ENCODE measurements at regions not wholly inside any gene's neighbourhood (a gene's known extent, or its start where the extent isn't known, plus 50 kb on each side); places are given as distances from the start of the nearest gene placed in this dataset.

DNA sequence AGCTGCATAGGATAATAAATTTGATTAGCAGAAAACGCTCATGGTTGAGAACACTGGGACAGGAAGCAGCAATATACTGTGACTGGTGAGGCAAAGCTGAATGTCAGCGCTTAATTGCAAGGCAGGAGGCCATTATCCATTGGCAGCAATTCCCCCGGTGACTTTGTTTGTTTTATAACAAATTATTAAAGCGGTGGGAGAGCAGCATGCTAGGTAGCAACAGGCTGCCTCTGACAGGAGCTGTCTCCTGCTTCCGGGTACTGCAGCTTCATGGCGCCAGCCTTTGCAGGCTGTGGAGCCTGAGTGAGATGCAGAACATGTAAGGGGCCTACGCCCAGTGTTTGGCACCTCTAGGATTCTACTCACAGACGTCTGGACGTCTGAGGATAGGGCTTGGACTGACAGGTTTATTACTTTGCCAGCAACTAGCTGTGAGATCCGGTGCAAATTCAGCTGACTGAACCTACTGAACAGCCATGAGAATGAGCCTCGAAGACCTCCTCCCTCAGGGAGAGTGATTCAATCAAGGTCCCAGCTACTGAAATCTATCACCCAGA is 82.1 kb upstream of the SSTR1 start:
- DNase-seq, result peak; percentile 2

DNA sequence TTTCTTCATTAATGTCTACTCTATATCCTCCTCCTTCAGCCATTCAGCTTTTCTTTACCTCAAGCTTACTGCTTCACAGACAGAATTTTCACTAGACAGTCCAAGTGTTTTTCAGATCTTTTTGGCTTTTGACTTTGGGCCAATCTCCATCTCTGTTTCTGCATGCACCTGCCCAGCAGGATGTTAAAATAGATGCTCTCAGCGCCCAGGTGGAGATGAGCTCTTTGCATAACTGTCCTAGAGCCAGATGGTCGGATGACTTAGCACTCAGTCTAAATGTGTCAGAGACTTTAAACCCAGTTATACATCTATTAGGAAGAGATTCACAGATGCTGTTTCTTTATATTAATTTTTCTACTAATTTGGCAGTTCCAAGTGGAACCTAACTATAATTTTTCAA is 80.3 kb upstream of the SSTR1 start:
- DNase-seq, result no peak

DNA sequence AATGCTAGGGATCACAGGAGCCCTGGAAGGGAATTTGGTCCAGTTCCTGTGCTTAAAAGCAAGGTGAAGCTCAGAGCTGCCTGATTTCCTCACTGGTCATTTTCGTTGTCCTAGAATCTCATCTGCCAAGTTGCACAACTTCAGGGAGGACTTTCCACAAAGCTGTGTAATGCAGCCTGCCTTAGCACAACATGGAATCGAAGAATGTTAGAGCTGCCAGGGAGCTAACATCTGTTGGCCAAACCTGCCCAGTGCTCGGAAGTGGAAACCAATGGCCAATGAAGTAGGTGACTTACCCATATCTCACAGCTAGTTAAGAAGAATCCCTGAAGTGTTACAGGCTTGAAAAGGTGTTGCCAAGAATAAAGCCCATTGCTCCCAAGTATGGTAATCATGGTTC is 79.9 kb upstream of the SSTR1 start:
- no peak for DNase-seq

DNA sequence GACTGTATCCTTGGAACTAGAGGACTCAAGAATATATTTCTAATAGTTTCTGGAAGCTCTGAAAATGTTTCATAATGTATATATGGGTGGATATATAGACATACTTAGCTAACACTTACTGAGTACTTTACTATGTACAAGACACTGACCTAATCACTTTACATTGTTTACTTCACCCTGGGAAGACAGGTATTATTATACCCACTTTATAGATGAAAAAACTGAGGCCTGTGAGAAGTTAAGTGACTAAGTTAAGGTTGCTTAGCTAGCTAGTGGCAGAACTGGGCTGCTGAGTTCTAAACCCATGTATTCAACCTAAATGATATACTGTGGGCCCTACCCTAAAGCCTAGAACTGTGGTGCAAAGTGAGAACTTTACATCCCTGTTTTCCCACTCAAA is 79.1 kb upstream of the SSTR1 start:
- no peak for DNase-seq

DNA sequence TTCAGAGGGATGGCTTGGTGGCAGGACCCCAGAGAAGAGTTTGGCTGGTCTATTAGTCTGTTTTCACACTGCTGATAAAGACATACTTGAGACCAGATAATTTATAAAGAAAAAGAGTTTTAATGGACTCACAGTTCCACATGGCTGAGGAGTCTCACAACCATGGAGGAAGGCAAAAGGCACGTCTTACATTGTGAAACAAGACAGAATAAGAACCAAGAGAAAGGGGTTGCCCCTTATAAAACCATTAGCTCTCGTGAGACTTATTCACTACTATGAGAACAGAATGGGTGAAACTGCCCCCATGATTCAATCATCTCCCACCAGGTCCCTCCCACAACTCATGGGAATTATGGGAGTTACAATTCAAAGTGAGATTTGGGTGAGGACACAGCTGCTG is 78.5 kb upstream of the SSTR1 start:
- no peak for DNase-seq

DNA sequence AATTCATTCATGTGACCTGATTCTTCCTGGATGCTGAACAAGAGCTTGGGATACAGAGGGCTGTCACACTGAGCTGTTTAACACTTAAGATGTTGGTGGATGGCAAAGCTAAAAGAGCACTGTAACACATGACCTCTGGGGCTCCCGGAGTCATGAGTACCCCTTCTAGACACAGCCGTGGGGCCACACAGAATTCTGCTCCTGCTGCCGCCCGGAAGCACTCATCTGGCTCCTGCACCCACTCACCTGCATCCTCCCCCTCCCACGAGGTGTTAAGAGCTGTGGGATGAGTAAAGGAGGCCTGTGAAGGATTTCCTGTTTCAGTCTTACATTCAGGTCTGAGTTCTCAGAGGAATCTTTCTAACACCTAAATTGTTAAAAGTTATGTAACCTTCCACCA is 78.0 kb upstream of the SSTR1 start:
- DNase-seq, result peak; percentile 48

DNA sequence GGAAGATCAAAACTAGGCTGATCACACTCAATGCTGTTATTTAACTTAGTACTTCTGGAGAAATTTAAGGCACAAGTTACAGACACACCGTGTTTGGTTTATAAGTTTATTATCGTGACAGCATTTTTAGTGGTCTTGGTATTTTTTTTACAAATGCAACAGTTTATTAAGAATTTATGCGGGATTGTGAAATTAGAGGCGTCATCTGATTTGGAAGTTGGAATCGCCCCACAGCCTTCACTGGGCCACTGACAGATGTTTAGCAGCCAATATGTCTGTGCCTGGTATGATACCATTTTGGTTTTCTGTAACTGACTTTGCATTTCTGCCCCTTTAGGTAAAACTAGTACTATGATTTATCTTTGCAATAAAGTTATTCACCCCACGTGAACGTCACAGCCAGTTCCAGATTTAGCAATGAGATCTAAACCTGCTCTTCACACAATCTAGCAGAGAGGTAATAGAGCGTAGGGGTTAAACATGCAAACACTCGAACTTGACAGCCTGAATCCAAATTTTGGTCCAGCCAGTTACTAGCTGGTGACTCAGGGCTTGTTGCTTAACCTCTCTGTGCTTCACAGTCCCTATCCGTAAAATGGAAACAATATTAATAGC is 73.2 kb upstream of the SSTR1 start:
- DNase-seq, result no peak

DNA sequence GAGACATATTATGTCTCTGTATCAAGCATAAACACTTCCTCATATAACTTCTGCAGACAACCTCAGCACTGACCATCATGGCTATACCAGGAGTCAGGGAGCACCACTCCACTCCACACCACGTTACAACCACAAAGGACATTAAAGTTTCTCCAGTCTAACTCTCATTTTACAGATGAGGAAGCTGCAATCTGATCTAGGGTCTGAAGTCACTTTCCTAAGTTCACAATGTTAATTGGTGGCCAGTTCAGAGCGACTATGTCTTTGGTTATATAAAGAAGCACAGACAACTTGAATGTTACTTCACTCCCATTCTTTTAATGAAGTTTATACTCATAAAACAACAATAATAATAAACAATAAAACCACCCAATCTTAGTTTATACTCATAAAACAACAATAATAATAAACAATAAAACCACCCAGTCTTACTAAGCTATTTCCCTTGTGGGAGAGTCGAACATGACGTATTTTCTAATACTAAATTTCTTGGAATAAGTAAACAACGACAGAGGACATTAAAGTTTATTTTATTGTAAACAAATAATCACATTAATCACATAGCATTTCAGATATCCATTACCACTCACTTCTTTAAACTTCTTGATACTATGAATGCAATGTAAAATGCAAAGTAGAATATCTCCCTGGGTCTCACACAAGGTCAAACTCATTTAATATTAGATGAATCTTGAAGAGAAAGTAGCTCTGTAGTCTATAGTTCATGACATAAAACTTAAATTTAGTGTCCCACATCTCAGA is 72.4 kb upstream of the SSTR1 start:
- DNase-seq, result no peak

DNA sequence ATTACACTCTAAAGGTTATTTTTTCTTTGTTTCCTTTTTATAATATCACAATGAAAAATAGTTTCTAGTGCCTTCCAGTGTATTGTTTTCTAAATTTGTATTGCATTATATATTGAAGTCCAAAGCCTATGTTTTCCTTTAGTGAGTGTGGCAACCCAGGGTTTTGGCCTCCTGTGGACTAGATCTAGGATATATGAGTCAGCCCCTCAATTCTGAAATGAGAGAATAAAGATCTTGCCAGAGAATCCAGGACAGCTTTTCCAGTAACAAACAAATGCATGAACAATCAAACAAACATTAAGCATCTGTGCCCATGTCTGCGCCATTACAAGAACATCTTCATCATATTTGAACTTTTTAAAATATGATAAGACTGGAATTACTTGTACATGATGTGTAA is 70.7 kb upstream of the SSTR1 start:
- DNase-seq, result no peak

DNA sequence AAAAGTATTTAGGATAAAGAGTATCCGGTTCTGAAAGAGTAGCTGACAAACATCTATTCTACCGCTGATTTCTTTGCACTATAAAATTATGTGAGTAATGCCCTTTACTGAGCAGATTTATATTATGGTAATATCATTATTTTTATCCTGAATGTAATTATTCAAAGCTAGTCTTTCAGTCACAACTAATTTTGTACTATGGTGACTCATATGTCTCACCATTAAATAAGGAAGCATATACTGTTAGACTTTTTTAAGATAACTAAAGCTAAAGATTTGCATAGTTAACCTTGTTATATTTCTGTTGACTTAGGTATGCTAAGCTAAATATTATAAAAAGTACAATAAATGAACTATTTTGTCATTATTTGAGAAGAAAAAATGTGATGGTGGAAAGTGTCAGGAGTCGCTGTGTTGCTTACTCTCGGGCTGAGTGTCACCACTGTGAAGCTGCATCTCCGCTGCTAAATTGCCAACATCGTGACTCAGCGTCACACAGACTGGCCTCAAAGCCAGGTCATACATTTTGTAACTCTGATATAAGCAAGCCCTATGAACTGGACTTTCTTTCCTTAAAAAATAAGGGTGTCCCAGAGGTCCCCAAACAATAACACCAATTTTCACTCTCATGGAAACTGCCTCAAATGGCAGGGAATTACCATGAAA is 69.1 kb upstream of the SSTR1 start:
- DNase-seq, result no peak

DNA sequence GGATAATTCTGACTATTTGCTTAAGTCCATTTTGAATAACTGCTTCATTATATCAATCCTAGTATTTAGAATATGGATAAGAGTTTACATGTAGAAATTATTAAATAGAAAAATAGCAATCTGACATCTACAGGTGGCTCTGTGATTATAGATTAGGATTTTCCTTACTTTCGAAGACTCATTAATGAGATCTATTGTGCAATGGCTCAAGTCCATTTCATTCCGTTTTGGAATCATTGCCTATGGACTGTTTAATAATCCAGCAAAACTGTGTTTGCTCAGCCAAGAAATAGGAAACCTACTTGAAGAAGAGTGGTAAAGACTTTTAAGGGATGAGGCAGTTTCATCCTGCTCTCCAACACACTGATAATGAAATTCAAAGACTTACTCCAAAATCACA is 67.8 kb upstream of the SSTR1 start:
- DNase-seq, result no peak

DNA sequence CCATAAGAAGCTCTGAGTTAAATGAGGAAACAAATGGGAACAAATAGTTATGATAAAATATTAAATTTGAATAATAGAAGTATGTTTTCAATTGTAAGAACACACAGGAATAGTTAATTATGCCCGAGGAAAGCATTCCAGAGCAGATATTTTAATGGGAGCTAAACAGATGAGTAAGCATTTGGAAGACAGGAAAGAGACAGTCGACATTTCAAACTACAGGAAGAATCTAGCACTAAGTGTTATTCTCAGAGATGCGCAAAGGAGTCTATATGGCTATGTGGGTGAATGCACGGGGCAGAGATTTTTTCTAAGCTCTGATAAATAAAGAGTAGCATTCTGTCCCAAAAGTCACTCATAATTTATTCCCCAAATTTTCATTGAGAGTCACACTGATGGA is 64.5 kb upstream of the SSTR1 start:
- no peak for DNase-seq

DNA sequence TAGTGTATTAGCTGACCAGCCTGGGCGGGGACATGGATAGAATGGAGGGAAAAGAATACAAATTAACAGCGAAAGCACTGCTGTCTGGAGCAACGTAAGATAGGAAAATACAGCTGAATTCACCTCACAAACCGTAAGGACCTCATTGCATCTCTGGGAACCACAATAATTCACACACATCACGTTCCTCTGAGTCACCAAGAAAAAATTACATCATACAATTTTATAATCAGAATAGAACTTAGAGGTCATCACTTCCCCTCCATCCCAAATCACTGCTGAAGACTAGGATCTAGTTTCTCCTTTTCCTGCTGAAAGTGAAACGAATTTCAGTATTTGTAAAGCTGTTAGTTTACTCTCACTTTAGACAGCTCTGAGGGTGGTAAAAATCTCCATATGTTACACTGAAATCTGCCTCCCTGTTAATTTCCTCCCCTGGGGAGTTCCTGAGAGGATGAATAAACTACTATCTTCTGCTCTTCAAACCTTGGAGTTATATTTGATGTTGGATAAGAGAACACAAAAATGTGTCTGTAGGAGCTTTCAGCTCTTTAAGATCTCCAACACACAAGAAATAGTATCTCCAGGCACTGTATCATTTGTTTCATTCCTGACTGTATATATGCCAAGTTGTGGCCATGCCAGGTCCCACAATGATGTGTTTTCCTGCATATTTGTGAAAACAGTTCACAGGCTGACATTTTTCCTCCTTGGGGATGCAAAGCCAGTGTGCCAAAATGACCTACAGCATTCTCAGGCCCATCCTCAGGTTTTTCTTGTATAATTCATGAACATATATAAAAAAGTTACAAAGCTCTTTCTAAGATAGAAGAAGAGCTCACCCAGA is 63.8 kb upstream of the SSTR1 start:
- no peak for DNase-seq

DNA sequence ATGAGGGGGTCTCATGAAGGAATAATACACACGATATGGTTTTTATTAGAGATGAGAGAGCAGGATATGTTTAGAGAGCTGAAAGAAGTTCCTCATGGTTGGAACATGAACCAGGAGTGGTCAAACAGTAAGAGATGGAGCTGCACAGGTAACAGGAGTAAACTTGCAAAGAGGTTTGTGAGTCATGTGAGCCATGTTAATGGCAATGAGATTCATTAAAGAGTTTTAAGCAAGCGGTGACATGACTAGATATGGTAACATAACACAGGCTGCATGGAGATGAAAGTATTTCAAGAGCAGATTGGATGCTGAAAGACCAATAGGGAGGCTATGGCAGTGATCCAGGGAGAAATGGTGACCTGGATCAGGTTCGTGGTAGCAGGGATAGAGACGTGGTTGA is 62.6 kb upstream of the SSTR1 start:
- no peak for DNase-seq

DNA sequence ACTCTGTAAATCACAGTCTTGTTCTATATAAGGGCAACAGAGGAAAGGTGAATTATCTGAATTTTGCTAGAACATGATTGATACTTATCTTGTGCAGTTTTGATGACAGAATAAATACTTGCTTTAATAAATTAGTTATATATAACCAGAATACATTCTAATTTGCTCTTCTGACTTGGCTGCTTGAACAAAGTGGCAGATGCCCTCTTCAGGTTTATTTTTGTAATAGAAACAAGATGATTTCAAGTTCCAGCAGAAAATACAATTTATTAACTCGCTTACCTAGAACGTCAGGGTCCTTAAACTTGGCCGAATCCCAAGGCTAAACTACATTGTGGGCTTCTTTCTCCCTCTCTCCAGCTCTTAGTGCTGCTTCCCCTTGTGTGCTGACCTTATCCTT is 57.6 kb upstream of the SSTR1 start:
- no peak for DNase-seq
